HG02943 (cell line): ENCODE measurements at regions not wholly inside any gene's neighbourhood (a gene's known extent, or its start where the extent isn't known, plus 50 kb on each side); places are given as distances from the start of the nearest gene placed in this dataset.
"Not testable (repeated sequence)": the region's sequence is repeated elsewhere in the genome, so short reads cannot be mapped to it uniquely, and the experiment has no call there.

Source experiments
- ATAC-seq: cut with Tn5 transposase; IDR thresholded peaks from one replicate; pipeline ENCODE4 v1.9.1; 2021; ENCODE audit warnings: mild to moderate bottlenecking, low read depth, moderate library complexity; ENCODE audit not compliant: unreplicated experiment

DNA sequence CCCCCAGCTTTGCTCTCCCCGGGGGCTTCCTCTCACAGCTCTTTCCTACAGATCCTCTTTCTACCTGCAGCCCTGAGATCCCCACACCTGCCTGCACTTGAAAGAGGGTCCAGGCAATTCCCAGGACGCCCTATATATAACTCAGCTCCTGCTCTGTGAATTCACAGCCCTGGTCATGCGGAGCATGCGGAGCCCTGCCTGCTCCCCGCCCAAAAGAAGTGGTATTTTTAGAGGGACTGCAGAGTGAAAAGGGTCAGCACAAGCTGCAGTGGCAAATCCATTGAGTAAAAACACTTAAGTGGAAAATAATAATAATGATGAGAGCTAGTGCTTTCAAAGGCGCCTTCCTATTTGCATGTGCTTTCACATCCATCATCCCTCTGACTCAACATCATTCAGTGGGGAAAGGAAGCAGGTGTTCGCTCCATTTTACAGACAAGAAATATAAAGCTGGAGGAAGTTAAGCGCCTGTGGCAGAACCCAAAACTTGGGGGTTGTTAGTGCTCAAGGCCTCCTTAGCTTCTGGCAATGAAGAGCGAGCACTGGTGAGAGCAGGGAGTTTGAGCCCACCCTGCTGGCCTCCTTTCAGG is 76.3 kb upstream of the LIPC start:
- no peak for ATAC-seq

DNA sequence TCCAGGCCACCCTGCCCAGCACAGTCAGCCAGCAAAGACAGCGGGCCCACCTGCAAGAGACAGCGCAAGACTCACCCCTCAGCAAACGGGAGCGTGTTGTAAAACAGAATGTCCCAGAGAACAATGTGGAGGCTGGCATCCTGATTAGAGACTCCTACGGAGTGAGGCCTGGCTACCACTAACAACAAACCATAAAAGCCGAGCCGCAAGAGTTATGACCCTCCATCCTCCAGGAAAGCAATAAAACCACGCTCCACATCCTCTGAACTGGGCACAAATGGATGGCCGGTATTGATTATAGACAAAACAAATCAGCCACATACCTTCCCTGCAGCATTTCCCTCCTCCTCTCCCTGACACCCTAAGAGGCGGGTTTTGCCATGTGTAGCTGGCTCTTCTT is 75.8 kb upstream of the LIPC start:
- ATAC-seq, result no peak

DNA sequence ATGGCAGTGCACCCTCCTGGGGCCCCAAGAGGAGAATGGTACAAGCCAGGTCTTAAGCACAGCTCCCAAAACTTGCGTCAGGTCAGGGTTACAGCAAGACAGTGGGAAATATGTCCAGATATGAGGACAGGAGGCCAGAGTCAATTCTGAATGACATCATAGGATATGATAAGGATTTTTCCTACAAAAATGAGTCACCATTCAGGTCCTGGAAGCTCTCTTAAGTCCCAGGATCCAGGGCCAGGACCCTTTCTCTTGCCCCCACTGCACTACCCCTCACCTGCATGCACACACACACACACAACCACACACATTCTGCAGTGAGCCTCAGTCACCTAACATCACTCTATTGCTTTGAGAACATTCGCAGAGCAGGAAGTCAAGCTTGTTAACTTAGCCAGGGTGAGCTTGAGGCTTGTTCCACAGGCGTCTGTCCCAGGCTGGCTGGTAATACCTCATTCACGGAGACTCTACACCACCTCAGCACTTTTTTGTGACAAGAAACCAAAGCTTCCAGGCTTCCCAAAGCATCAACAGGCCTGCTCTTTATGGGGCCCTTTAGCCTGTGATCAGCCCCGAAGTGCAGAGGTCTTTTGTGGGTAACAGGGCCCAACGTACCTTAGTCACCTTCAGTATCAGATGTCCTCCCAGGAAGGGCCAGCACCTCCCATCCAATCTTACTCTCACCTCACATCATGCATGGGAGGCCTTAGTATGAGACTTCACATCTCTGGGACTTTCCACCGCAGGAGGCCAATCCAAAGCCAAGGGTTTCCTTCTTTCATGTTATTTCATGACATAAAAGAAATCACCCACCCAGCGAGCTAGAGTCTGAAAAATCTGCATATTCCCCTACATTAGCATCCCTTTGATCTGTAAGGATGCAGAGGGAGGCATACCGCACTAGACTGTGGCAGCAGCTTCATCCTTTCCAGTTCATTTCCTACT is 74.0 kb upstream of the LIPC start:
- no peak for ATAC-seq

- no peak for ATAC-seq
Observed at GRCh38 chr15:58360421-58361090, 71.2 kb upstream of the LIPC start.

DNA sequence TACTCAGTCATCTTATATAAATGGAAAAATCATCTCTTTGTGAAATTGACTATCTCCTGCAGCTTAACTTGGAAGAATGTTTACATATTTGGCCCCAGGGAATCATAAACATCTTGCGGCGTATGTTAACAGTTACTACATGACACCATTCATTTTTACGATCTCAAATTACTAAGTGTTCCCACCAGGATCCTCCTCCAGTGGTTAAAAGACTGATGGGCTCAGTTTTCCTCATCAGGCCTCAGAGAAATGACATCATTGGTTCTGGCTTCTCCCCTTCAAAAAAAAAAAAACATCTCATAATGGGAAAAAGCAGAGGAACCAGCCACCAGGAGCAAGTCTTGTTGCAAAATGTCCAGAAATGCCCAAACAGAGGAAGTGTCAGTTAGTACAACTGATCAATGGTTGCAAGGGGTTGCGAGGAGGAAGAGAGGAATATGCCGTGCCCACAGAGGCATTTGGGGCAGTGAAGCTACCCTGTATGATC is 70.5 kb upstream of the LIPC start:
- no peak for ATAC-seq

DNA sequence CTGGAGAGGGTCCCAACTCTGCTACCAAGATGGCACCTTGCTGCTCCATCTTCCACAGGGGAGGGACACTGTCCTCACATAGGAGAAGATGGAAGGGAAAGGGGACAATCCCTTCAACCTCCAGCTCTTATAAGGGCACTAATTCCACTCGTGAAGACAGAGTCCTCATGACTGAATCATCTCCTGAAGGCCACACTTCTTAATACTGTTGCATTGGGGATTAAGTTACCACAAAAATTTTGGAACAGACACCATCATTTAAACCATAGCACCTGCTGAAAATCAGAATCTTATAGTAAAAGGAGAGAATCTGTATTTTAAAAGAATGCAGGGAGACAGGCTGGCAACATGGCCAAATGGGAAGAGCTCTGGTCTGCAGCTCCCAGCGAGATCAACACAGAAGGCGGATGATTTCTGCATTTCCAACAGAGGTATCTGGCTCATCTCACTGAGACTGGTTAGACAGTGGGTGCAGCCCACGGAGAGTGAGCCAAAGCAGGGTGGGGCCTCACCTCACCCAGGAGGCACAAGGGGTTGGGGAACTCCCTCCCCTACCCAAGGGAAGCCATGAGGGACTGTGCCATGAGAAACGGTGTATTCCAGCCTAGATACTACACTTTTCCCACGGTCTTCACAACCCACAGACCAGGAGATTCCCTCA is 69.4 kb upstream of the LIPC start:
- no peak for ATAC-seq

GRCh38 chr15:58363118-58363517 is 68.7 kb upstream of the LIPC start:
- not testable (repeated sequence) for ATAC-seq

- not testable (repeated sequence) for ATAC-seq
Observed at GRCh38 chr15:58363673-58364072, 68.1 kb upstream of the LIPC start.

DNA sequence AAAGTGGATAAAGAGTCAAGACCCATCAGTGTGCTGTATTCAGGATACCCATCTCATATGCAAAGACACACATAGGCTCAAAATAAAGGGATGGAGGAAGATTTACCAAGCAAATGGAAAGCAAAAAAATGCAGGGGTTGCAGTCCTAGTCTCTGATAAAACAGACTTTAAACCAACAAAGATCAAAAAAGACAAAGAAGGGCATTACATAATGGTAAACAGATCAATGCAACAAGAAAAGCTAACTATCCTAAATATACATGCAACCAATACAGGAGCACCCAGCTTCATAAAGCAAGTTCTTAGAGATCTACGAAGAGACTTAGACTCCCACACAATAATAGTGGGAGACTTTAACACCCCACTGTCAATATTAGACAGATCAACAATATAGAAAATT is 66.7 kb upstream of the LIPC start:
- not testable (repeated sequence) for ATAC-seq

- ATAC-seq, result no peak
Observed at GRCh38 chr15:58369261-58369701, 62.5 kb upstream of the LIPC start.

- ATAC-seq, result no peak
Observed at GRCh38 chr15:58369956-58370355, 61.8 kb upstream of the LIPC start.

- ATAC-seq, result no peak
Observed at GRCh38 chr15:58374147-58374546, 57.6 kb upstream of the LIPC start.

DNA sequence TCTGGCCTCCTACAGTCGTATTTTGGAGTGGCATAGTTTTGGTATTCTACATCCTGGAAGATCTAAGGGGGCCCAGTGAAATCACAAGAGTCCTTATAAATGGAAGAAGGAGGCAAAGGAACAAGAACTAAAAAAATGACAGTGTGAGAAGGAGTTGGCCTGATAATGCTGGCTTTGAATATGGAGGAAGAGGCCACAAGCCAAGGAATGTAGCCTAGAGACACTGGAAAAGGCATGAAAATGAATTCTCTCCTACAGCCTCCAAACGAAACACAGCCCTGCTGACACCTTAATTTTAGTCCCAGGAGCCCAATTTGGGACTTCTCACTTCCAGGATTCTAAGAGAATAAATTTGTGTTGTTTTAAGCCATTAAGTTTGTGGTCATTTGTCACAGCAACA is 54.6 kb upstream of the LIPC start:
- ATAC-seq, result no peak

GRCh38 chr15:58378241-58379085 is 53.3 kb upstream of the LIPC start:
- no peak for ATAC-seq

GRCh38 chr15:58379454-58379853 is 52.3 kb upstream of the LIPC start:
- ATAC-seq, result not testable (repeated sequence)

DNA sequence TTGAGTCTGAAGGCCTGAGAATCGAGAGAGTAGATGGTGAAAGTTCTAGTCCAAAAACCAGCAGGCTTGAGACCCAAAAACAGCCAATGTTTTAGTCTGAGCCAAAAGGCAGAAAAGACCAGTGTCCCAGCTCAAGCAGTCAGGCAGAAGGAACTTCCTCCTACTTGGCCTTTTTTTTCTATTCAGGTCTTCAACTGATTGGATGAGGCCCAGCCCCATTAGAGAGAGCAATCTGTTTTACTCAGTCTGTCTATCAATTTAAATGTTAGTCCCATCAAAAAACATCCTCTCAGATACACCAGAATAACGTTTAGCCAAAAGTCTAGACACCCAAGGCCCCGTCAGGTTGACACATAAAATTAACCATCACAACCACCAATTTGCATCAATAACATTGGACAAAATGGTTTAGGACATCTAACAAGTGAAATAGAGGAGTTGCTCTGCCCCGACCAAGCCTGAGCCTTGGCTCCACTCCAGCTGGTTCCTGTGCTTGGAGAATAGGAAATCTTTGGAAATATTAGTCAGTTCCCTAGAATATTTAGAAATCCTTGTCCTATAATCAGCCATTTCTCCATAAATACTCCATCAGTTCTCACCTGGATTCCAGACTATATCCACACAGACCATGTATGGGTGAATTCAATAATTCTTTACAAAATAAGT is 51.4 kb upstream of the LIPC start:
- ATAC-seq, result no peak

- ATAC-seq, result no peak
Observed at GRCh38 chr15:58381697-58382096, 50.1 kb upstream of the LIPC start.
